ENCODE measurements at regions not wholly inside any gene's neighbourhood (a gene's known extent, or its start where the extent isn't known, plus 50 kb on each side); places are given as distances from the start of the nearest gene placed in this dataset.

DNA sequence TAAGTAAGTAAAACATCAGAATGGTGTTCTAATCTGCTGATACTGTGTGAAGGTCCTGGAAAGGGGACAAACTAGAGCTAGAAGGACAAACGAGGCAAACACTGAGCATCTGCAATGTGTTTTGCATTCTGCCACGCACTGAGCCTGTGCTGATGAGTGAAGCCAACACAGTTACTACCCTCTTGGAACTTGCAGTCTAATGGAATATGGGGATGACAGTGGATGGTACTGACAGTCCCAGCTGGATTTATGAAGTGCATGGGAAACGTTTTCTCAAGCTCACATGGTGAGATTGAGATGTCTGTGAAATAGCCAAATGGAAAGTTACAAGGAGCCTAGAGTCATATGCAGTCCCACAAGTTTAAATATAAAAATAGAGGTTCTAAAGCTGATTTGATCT, 86.6 kb downstream of the FOXB1 start:
- Histone ChIP-seq H3K27me3 (peaks cover 0 to 48% (median 0%) of the 10 kb centered on the region in 4 donors), H3K9me3 (no peaks in the 10 kb centered on the region), H3K27ac (replicated peaks in 1 of 4) (no peak overlapping the region), H3K36me3 (no peaks in the 10 kb centered on the region), H3K4me3 (no peak overlapping the region), H3K4me1 (no peaks in the 10 kb centered on the region)
- intact Hi-C loops (cut with DNase I) = no loop called here
- DNase-seq (ENCODE audit: extremely low spot score) = no peak
- 62% methylated on average over 3 of the region's 3 CpGs for WGBS
- TF ChIP-seq EP300 (IDR thresholded peaks at IDR 0.05) = no peak

DNA sequence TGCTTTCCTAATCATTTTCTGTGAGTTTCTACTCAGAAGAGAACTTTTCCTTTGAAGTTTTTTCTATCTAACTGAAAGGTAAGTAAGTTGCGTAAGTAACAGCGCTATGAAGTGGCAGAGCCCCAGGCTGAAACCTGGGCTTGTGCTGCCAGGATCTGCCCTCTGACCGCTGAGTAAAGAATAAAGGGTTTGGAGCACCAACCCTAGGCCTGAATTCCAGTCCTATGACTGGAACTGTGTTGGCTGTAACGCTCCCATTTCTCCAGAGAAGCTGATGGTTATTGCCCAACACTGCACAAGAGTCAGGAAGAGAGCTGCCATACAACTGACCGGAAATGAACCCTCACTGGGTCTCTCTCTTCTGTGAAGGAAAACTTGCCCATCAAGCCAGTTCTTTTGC, 87.0 kb downstream of the FOXB1 start:
- Histone ChIP-seq H3K4me1 (no peaks in the 10 kb centered on the region), H3K36me3 (no peaks in the 10 kb centered on the region), H3K27me3 (peaks cover 0 to 51% (median 0%) of the 10 kb centered on the region in 4 donors), H3K9me3 (no peaks in the 10 kb centered on the region), H3K27ac (replicated peaks in 1 of 4) (no peak overlapping the region), H3K4me3 (no peak overlapping the region)
- WGBS = 81% methylated on average over 5 of the region's 5 CpGs
- TF ChIP-seq POLR2AphosphoS5 (IDR thresholded peaks at IDR 0.05) = no peak
- no peak for TF ChIP-seq POLR2A (IDR thresholded peaks at IDR 0.05; ENCODE audit: low read depth)
- no peak for TF ChIP-seq EP300 (IDR thresholded peaks at IDR 0.05)
- TF ChIP-seq, protein P1, sequence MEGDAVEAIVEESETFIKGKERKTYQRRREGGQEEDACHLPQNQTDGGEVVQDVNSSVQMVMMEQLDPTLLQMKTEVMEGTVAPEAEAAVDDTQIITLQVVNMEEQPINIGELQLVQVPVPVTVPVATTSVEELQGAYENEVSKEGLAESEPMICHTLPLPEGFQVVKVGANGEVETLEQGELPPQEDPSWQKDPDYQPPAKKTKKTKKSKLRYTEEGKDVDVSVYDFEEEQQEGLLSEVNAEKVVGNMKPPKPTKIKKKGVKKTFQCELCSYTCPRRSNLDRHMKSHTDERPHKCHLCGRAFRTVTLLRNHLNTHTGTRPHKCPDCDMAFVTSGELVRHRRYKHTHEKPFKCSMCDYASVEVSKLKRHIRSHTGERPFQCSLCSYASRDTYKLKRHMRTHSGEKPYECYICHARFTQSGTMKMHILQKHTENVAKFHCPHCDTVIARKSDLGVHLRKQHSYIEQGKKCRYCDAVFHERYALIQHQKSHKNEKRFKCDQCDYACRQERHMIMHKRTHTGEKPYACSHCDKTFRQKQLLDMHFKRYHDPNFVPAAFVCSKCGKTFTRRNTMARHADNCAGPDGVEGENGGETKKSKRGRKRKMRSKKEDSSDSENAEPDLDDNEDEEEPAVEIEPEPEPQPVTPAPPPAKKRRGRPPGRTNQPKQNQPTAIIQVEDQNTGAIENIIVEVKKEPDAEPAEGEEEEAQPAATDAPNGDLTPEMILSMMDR (IDR thresholded peaks at IDR 0.05) = no peak
- no peak for DNase-seq (ENCODE audit: extremely low spot score)
- intact Hi-C loops (cut with DNase I) = no loop called here

DNA sequence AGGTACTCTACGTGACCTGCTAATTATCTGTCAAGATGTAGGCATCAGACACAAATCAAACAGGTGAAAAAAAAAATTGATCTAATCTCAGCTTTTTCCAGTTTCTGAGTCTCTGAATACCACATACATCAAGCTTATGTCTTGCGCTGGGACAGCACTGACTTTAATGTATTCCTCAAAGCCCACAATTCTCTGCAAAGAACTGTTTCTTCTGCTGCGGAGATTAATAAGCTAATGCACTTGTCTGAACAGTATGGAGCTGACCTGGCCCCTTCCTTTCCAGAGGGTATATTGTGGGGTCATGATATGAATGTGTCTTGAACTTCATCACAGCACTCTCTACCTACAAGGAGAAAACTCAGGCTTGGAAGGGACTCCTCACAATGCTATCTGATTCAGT, 87.8 kb downstream of the FOXB1 start:
- TF ChIP-seq POLR2AphosphoS5 (IDR thresholded peaks at IDR 0.05) (no peak), POLR2A (IDR thresholded peaks at IDR 0.05; ENCODE audit: low read depth) (no peak), EP300 (IDR thresholded peaks at IDR 0.05) (no peak)
- TF ChIP-seq, protein P1 (IDR thresholded peaks at IDR 0.05) = no peak
- no peak overlapping the region for H3K27ac ChIP-seq (replicated peaks in 1 of 4)
- H3K4me3 ChIP-seq = no peak overlapping the region
- H3K27me3 ChIP-seq = peaks cover 0 to 53% (median 0%) of the 10 kb centered on the region in 4 donors
- H3K36me3 ChIP-seq = no peaks in the 10 kb centered on the region
- peaks cover 0 to 3% (median 2%) of the 10 kb centered on the region in 4 donors for H3K9me3 ChIP-seq
- WGBS = 91% methylated on average over 3 of the region's 3 CpGs
- no peak for DNase-seq (ENCODE audit: extremely low spot score)
- intact Hi-C loops (cut with DNase I) = no loop called here
- no peaks in the 10 kb centered on the region for H3K4me1 ChIP-seq

DNA sequence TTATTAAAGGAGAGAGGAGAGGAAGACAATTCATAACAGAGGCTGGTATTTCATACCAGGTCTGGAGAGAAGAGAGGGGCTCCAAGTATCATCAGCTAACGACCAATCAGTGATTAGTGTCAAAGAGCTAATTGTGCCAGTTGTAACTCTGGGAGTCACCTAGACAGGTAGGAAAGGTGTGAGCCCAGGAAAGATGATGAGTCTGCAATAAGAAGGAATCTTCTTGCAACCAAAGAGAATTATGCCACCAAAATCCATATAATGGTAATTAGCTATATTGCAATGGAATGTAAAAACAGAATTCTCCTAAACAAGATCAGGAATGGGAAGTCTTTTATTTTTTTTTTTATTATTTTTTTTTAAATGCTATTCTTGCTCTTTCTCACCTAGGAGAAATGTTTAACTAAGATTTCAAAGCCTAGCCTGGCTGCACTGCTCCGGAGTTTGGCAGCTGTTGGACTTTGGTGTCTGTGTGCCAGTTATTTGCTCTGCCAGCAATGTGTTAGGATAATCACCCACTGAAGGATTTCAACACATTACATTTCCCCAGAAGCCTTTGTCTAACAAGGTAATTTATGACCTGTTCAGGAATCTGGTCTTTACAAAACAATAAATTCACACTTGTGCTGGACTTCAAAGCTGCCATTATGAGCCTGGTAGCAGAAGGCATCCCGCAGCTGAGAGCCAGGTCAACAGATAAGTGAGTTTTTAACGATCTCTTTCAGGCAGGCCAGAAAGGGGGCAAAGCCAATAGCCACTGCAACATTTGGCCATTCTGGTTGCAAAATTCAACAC, 89.4 kb downstream of the FOXB1 start:
- H3K4me1 ChIP-seq = no peaks in the 10 kb centered on the region
- TF ChIP-seq POLR2A (IDR thresholded peaks at IDR 0.05; ENCODE audit: low read depth) = no peak
- no peak for TF ChIP-seq EP300 (IDR thresholded peaks at IDR 0.05)
- TF ChIP-seq, protein P1 (IDR thresholded peaks at IDR 0.05) = no peak
- no peak for TF ChIP-seq POLR2AphosphoS5 (IDR thresholded peaks at IDR 0.05)
- no peak overlapping the region for H3K27ac ChIP-seq (replicated peaks in 1 of 4)
- peaks cover 0 to 50% (median 0%) of the 10 kb centered on the region in 4 donors for H3K27me3 ChIP-seq
- H3K4me3 ChIP-seq = no peak overlapping the region
- 31% methylated on average over 4 of the region's 4 CpGs for WGBS
- peaks cover 0 to 8% (median 2%) of the 10 kb centered on the region in 4 donors for H3K9me3 ChIP-seq
- intact Hi-C loops (cut with DNase I) = no loop called here
- DNase-seq (ENCODE audit: extremely low spot score) = no peak
- H3K36me3 ChIP-seq = no peaks in the 10 kb centered on the region

DNA sequence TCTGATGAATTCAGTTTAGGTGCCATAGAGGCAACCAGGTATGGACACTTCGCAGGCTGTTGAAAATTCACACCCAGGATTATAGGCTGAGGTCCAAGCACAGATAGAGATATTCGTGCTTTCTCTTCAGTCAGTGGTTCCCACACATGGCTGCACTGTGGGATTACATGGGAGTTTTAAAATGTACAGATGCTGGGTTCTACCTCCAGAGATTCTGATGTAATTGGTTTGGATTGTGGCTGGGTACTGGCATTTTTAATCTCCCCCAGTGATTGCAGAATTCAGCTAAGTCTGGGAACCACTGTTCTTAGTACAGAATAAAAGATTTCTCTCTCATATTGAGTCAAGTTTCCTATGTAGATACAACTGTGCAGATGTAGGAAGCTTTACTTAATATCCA, 91.6 kb downstream of the FOXB1 start:
- Histone ChIP-seq H3K27me3 (peaks cover 0 to 46% (median 0%) of the 10 kb centered on the region in 4 donors), H3K27ac (replicated peaks in 1 of 4) (no peak overlapping the region), H3K4me1 (no peaks in the 10 kb centered on the region), H3K36me3 (no peaks in the 10 kb centered on the region), H3K4me3 (no peak overlapping the region), H3K9me3 (peaks cover 0 to 8% (median 2%) of the 10 kb centered on the region in 4 donors)
- 93% methylated on average over 2 of the region's 2 CpGs for WGBS
- TF ChIP-seq POLR2A (IDR thresholded peaks at IDR 0.05; ENCODE audit: low read depth) (no peak), EP300 (IDR thresholded peaks at IDR 0.05) (no peak), POLR2AphosphoS5 (IDR thresholded peaks at IDR 0.05) (no peak)
- TF ChIP-seq, protein P1 (IDR thresholded peaks at IDR 0.05) = no peak
- no peak for DNase-seq (ENCODE audit: extremely low spot score)
- intact Hi-C loops (cut with DNase I) = no loop called here
